ENCODE measurements at regions not wholly inside any gene's neighbourhood (a gene's known extent, or its start where the extent isn't known, plus 50 kb on each side); places are given as distances from the start of the nearest gene placed in this dataset.
"Not testable (repeated sequence)": the region's sequence is repeated elsewhere in the genome, so short reads cannot be mapped to it uniquely, and the experiment has no call there.

DNA sequence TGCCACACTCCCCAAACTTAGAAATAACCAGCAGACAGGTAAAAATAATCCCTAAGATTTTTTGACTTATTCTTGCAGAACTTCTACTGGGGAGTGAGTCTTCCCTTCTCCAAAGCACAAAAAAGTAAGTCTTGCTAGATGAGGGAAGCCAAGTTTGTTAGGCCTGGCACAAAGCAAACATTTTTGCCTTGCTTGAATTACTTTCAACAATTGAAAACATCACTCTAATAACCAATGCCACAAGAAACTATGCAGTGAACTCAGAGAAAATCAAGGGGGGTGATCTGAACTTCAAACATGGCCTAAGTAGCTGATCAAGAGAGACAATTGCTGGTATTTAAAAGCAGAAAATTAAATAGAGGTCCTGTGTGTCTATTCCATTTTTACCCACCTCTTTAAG, 123.6 kb upstream of the SLC1A3 start:
- Mint-ChIP-seq H3K4me1 (ENCODE audit: low read depth in 2 of 2) (no peaks in the 10 kb centered on the region), H3K9me3 (peaks cover 3% of the 10 kb centered on the region), H3K4me3 (no peak overlapping the region), H3K36me3 (no peaks in the 10 kb centered on the region), H3K27ac (no peak overlapping the region), H3K27me3 (peaks cover 0 to 5% of the 10 kb centered on the region in 2 donors)
- ATAC-seq = no peak
- DNase-seq (ENCODE audit: low spot score) = no peak

- no peaks in the 10 kb centered on the region for H3K4me1 Mint-ChIP-seq (ENCODE audit: low read depth in 2 of 2)
- H3K27ac Mint-ChIP-seq = no peak overlapping the region
- DNase-seq (ENCODE audit: low spot score) (no peak), ATAC-seq (no peak)
- H3K9me3 Mint-ChIP-seq = no peaks in the 10 kb centered on the region
- H3K4me3 Mint-ChIP-seq = no peak overlapping the region
- H3K27me3 Mint-ChIP-seq = peaks cover 0 to 8% of the 10 kb centered on the region in 2 donors
- no peaks in the 10 kb centered on the region for H3K36me3 Mint-ChIP-seq
These were observed 116.9 kb upstream of the SLC1A3 start for GRCh38 chr5:36489505-36489904.

GRCh38 chr5:36491856-36492255, 114.5 kb upstream of the SLC1A3 start:
- Mint-ChIP-seq H3K36me3 (no peaks in the 10 kb centered on the region), H3K27me3 (peaks cover 2 to 12% of the 10 kb centered on the region in 2 donors), H3K4me1 (ENCODE audit: low read depth in 2 of 2) (no peaks in the 10 kb centered on the region), H3K9me3 (no peaks in the 10 kb centered on the region), H3K27ac (no peak overlapping the region), H3K4me3 (no peak overlapping the region)
- no peak for ATAC-seq
- DNase-seq (ENCODE audit: low spot score) = no peak

DNA sequence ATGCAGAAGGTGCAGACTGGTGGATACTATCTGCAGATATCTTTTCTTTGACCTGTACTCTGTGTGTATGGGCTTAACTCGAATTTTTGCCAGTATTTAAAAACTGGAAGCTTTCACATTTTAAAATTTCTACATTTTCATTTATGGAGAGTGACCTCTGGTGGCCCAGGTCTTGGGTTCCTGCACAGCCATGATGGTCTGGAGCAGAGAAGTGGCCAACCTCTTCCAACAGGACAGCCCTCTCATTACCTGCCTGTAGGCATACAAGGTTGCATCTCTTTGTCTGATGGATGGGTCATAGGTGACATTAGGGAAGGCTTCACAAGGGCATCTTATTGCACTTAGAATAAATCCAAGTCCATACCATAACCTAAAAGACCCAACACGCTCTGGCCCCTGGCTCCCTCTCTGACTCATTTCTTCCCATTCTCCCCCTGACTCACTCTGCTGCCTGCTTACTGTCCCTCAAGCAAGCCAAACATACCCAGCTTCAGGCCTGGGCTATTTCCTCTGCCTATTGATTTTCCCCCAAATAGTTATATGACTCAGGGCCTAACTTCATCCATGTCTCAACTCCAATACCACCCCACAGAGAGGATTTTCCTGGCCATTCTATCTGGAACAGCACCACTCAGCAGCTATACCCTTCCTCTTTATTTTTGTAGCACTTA, 113.3 kb upstream of the SLC1A3 start:
- no peaks in the 10 kb centered on the region for H3K36me3 Mint-ChIP-seq
- peaks cover 5 to 17% of the 10 kb centered on the region in 2 donors for H3K27me3 Mint-ChIP-seq
- ATAC-seq (no peak), DNase-seq (ENCODE audit: low spot score) (no peak)
- no peak overlapping the region for H3K27ac Mint-ChIP-seq
- H3K4me1 Mint-ChIP-seq (ENCODE audit: low read depth in 2 of 2) = no peaks in the 10 kb centered on the region
- H3K4me3 Mint-ChIP-seq = no peak overlapping the region
- H3K9me3 Mint-ChIP-seq = no peaks in the 10 kb centered on the region

DNA sequence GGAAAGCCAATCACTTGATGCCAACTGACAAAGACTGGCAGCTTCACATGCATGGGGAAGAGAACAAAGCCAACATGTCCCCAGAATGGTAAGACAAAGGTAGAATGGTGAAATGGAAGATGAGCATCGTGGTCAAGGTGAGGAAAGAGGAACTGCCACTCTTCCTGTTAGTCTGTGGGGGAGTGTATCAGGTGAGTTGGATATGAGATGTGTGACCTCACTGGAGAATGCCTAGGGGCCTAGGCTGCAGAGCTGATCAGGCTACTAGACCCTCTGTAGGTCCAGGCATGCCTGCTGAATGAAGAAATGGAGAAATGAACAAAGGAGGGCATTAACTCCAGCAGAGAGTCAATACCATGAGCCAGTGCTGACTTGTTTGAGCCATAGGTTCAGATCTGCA, 112.4 kb upstream of the SLC1A3 start:
- Mint-ChIP-seq H3K27me3 (peaks cover 9 to 17% of the 10 kb centered on the region in 2 donors), H3K4me3 (no peak overlapping the region), H3K36me3 (no peaks in the 10 kb centered on the region), H3K9me3 (no peaks in the 10 kb centered on the region), H3K4me1 (ENCODE audit: low read depth in 2 of 2) (no peaks in the 10 kb centered on the region), H3K27ac (no peak overlapping the region)
- ATAC-seq (no peak), DNase-seq (ENCODE audit: low spot score) (no peak)

- Mint-ChIP-seq H3K4me1 (ENCODE audit: low read depth in 2 of 2) (no peaks in the 10 kb centered on the region), H3K4me3 (no peak overlapping the region), H3K27me3 (peaks cover 11 to 23% of the 10 kb centered on the region in 2 donors), H3K9me3 (no peaks in the 10 kb centered on the region), H3K27ac (no peak overlapping the region), H3K36me3 (no peaks in the 10 kb centered on the region)
- no peak for DNase-seq (ENCODE audit: low spot score)
- ATAC-seq = no peak
These were observed 111.4 kb upstream of the SLC1A3 start for GRCh38 chr5:36494841-36495601.

GRCh38 chr5:36495611-36496010, 110.8 kb upstream of the SLC1A3 start:
- no peak for ATAC-seq
- Mint-ChIP-seq H3K9me3 (no peaks in the 10 kb centered on the region), H3K36me3 (no peaks in the 10 kb centered on the region), H3K4me1 (ENCODE audit: low read depth in 2 of 2) (no peaks in the 10 kb centered on the region), H3K4me3 (no peak overlapping the region), H3K27me3 (peaks cover 11 to 23% of the 10 kb centered on the region in 2 donors), H3K27ac (no peak overlapping the region)
- DNase-seq (ENCODE audit: low spot score) = no peak

GRCh38 chr5:36496471-36496870, 109.9 kb upstream of the SLC1A3 start:
- no peak overlapping the region for H3K4me3 Mint-ChIP-seq
- peaks cover 11 to 23% of the 10 kb centered on the region in 2 donors for H3K27me3 Mint-ChIP-seq
- DNase-seq (ENCODE audit: low spot score) = no peak
- H3K27ac Mint-ChIP-seq = no peak overlapping the region
- H3K36me3 Mint-ChIP-seq = no peaks in the 10 kb centered on the region
- no peaks in the 10 kb centered on the region for H3K9me3 Mint-ChIP-seq
- no peak for ATAC-seq
- no peaks in the 10 kb centered on the region for H3K4me1 Mint-ChIP-seq (ENCODE audit: low read depth in 2 of 2)

DNA sequence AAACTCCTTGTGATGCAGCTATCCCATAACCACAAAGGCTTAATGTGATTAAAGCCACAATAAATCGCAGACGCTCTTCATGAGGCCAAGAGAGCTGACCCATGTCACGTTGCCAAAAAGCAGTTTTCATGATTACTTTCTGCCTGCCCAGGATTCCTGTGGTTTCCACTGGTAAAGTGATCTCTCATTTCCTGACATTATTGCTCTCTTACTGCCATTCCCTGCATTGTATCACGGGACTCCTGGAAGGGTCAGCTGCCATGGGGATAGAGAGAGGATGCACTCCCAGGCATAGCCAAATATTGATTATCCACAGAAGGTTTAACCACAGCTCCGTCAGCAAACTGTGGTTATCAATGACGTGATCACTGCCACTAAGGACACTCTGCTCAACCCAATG, 103.8 kb upstream of the SLC1A3 start:
- DNase-seq (ENCODE audit: low spot score) (no peak), ATAC-seq (no peak)
- Mint-ChIP-seq H3K9me3 (no peaks in the 10 kb centered on the region), H3K4me3 (no peak overlapping the region), H3K27me3 (peaks cover 6 to 13% of the 10 kb centered on the region in 2 donors), H3K4me1 (ENCODE audit: low read depth in 2 of 2) (no peaks in the 10 kb centered on the region), H3K27ac (no peak overlapping the region), H3K36me3 (no peaks in the 10 kb centered on the region)

- ATAC-seq = no peak
These were observed 101.4 kb upstream of the SLC1A3 start for GRCh38 chr5:36505021-36505420.

DNA sequence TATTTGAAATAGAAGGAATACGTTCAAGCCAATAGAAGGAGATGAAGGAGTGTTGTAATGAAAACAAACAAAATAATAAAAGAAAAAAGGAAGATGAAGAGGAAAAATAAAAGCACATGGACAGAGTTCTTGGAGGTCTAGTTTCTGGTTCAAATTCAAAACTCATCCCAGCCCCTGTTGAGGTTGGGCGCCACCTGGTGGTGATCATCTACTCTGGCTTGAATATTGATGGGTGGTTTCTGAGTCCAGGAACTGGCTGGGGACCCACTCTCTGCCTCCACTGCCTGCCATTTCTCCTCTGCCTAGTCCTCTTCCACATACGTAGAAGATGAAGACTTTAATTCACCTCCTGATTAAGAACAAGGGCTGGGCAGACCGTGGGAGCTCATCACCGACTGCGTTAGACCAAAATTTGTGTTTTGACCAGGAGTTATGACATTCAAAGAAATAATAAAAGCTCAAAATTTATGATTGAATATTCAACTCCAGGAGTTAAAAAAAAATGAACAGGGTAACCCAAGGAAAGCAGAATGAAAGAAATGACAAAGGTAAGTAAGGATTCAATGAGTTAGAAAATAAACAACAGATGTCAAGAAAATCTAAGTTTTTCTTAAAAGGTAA, 99.0 kb upstream of the SLC1A3 start:
- no peaks in the 10 kb centered on the region for H3K36me3 Mint-ChIP-seq
- DNase-seq (ENCODE audit: low spot score) (peak; percentile 68), ATAC-seq (no peak)
- no peaks in the 10 kb centered on the region for H3K9me3 Mint-ChIP-seq
- H3K4me3 Mint-ChIP-seq = no peak overlapping the region
- peaks cover 9 to 30% of the 10 kb centered on the region in 2 donors for H3K27me3 Mint-ChIP-seq
- H3K27ac Mint-ChIP-seq = no peak overlapping the region
- no peaks in the 10 kb centered on the region for H3K4me1 Mint-ChIP-seq (ENCODE audit: low read depth in 2 of 2)

More at GRCh38 chr5:36505021-36505420, 101.4 kb upstream of the SLC1A3 start:
- Mint-ChIP-seq H3K9me3 (no peaks in the 10 kb centered on the region), H3K4me3 (no peak overlapping the region), H3K27ac (no peak overlapping the region), H3K4me1 (ENCODE audit: low read depth in 2 of 2) (no peaks in the 10 kb centered on the region), H3K36me3 (no peaks in the 10 kb centered on the region), H3K27me3 (peaks cover 7 to 11% of the 10 kb centered on the region in 2 donors)
- DNase-seq (ENCODE audit: low spot score) = no peak

GRCh38 chr5:36508331-36508730, 98.1 kb upstream of the SLC1A3 start:
- not testable (repeated sequence) for H3K4me3 Mint-ChIP-seq; H3K27ac Mint-ChIP-seq; ATAC-seq; H3K9me3 Mint-ChIP-seq; DNase-seq (ENCODE audit: low spot score); H3K4me1 Mint-ChIP-seq (ENCODE audit: low read depth in 2 of 2); H3K36me3 Mint-ChIP-seq
- H3K27me3 Mint-ChIP-seq = peaks cover 9 to 30% of the 10 kb centered on the region in 2 donors

DNA sequence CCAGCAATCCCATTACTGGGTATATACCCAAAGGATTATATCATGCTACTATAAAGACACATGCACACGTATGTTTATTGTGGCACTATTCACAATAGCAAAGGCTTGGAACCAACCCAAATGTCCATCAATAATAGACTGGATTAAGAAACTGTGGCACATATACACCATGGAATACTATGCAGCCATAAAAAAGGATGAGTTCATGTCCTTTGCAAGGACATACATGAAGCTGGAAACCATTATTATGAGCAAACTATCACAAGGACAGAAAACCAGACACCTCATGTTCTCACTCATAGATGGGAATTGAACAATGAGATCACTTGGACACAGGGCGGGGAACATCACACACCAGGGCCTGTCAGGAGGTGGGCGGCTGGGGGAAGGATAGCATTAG, 92.8 kb upstream of the SLC1A3 start:
- peaks cover 8 to 22% of the 10 kb centered on the region in 2 donors for H3K27me3 Mint-ChIP-seq
- not testable (repeated sequence) for H3K9me3 Mint-ChIP-seq; H3K36me3 Mint-ChIP-seq; DNase-seq (ENCODE audit: low spot score); H3K27ac Mint-ChIP-seq; H3K4me3 Mint-ChIP-seq; H3K4me1 Mint-ChIP-seq (ENCODE audit: low read depth in 2 of 2); ATAC-seq

DNA sequence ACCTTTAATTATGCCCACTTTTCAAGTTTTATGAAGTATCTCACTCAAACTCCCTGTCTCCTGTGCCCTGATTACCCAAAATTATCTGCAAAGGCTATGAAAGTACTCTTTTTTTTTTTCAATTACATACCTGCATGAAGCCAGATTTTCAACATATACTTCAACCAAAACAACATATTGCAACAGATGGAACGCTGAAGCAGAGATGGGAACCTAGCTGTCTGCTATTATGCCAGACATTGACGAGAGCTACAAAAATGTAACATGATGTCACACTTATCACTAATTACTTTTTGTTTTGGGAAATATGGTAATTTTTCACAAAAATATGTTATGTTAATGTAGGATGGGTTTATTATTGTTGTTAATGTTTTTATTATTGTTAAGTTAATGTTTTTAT, 86.5 kb upstream of the SLC1A3 start:
- DNase-seq (ENCODE audit: low spot score) (no peak), ATAC-seq (no peak)
- H3K27ac Mint-ChIP-seq = no peak overlapping the region
- H3K27me3 Mint-ChIP-seq = no peaks in the 10 kb centered on the region
- peaks cover 5% of the 10 kb centered on the region for H3K9me3 Mint-ChIP-seq
- no peak overlapping the region for H3K4me3 Mint-ChIP-seq
- no peaks in the 10 kb centered on the region for H3K36me3 Mint-ChIP-seq
- H3K4me1 Mint-ChIP-seq (ENCODE audit: low read depth in 2 of 2) = peaks cover 0 to 4% of the 10 kb centered on the region in 2 donors

Measured in natural killer cell treated with Interleukin-12 subunit alpha and Interleukin-12 subunit beta and Interleukin-15 and Interleukin-18, amount 100 ng/mL, for 72 hours (primary cell).